HFF-Myc (cell line): ENCODE measurements at regions not wholly inside any gene's neighbourhood (a gene's known extent, or its start where the extent isn't known, plus 50 kb on each side); places are given as distances from the start of the nearest gene placed in this dataset.

Experiments used
- DNase-seq: peaks from one replicate; pipeline ENCODE4 v3.0.0-alpha.2; 2011; ENCODE audit warnings: low read depth; ENCODE audit errors: extremely low read depth
- H3K4me3 ChIP-seq: replicated peaks from 2 replicates; pipeline ENCODE4 v1.5.1; 2011; ENCODE audit warnings: low read depth, mild to moderate bottlenecking, control low read depth, low read length
- TF ChIP-seq, protein P1 (sequence below): IDR thresholded peaks from 2 replicates; pipeline ENCODE4 v1.5.1; 2012; ENCODE audit warnings: mild to moderate bottlenecking, low read depth, low read length, control low read depth; ENCODE audit errors: missing control alignments

DNA sequence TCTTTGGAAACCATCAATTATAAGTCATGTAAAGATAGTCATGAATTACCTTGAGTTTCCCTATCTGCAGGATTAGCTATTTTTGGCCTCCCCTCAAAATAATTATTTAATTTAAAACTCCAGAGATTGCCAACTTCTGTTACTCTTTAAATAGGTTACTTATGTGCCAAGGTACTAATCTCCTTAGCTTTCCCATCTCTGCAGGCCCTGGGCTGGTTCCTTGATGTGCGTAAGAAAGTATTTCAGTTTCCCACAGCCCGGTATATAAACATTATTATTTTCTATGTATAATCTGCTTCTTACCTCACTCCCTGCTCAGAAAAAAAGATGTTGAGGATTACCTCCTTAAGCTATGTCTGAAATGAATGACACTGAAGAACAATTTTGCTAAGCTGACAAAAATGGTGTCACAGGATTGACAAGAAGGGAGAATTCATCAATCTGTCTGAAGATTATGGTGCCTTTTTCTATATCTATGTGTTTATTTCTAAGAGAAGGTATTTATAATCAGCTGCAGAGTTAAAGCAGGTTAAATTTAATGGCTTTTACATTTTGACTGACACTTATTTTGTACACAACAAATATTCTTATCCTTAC lies 1697.2 kb upstream of the PCDH20 start:
- no peak for DNase-seq
- H3K4me3 ChIP-seq: no peak overlapping the region
- TF ChIP-seq, protein P1, sequence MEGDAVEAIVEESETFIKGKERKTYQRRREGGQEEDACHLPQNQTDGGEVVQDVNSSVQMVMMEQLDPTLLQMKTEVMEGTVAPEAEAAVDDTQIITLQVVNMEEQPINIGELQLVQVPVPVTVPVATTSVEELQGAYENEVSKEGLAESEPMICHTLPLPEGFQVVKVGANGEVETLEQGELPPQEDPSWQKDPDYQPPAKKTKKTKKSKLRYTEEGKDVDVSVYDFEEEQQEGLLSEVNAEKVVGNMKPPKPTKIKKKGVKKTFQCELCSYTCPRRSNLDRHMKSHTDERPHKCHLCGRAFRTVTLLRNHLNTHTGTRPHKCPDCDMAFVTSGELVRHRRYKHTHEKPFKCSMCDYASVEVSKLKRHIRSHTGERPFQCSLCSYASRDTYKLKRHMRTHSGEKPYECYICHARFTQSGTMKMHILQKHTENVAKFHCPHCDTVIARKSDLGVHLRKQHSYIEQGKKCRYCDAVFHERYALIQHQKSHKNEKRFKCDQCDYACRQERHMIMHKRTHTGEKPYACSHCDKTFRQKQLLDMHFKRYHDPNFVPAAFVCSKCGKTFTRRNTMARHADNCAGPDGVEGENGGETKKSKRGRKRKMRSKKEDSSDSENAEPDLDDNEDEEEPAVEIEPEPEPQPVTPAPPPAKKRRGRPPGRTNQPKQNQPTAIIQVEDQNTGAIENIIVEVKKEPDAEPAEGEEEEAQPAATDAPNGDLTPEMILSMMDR: no peak

DNA sequence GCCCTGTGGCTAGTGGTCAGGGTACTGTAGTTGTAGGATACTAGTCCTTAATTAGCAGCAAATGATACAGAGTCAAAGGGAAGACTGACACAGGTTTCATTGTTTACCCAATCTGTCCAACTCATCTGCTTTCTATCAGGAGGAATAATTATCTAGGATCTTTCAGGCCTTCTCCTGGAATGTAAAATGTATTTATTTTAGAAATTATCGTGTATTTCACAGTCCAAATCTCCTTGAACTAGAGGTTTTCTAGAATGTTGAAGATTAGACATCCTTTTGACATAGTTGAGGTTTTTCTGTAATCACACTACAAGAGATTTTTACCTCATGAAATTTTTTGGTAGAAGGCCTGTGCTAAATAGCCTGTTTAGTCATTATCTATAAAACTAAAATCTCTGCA lies 1694.8 kb upstream of the PCDH20 start:
- DNase-seq: no peak
- TF ChIP-seq, protein P1: no peak

GRCh38 chr13:63107179-63107943 lies 1691.7 kb upstream of the PCDH20 start:
- DNase-seq: no peak
- TF ChIP-seq, protein P1: no peak
- H3K4me3 ChIP-seq: no peak overlapping the region

More for the DNA sequence above, 1694.8 kb upstream of the PCDH20 start:
- H3K4me3 ChIP-seq: no peak overlapping the region

GRCh38 chr13:63094717-63095116 lies 1679.1 kb upstream of the PCDH20 start:
- TF ChIP-seq, protein P1: no peak
- no peak for DNase-seq
- no peak overlapping the region for H3K4me3 ChIP-seq

GRCh38 chr13:63093907-63094469 lies 1678.3 kb upstream of the PCDH20 start:
- TF ChIP-seq, protein P1: no peak
- no peak for DNase-seq
- H3K4me3 ChIP-seq: no peak overlapping the region

- TF ChIP-seq, protein P1: no peak
- no peak overlapping the region for H3K4me3 ChIP-seq
- no peak for DNase-seq
Observed at GRCh38 chr13:63092456-63092855, 1676.8 kb upstream of the PCDH20 start.
